Keratinocyte (primary cell): ENCODE measurements at regions not wholly inside any gene's neighbourhood (a gene's known extent, or its start where the extent isn't known, plus 50 kb on each side); places are given as distances from the start of the nearest gene placed in this dataset.
"Not testable (repeated sequence)": the region's sequence is repeated elsewhere in the genome, so short reads cannot be mapped to it uniquely, and the experiment has no call there.

Experiments
- DNase-seq: peaks from one replicate; pipeline ENCODE4 v3.0.0-alpha.2; 2011; ENCODE audit warnings: low read depth, missing footprints, low spot score
- FAIRE-seq: peaks from 2 replicates; lab custom pipeline; 2011; peaks lifted over from hg19 to GRCh38; lab: Jason Lieb, UNC
- H2AFZ ChIP-seq: 2 replicates; pipeline ENCODE4 v1.6.0; 2012; ENCODE audit warnings: low read length, control low read depth, inconsistent platforms; ENCODE audit not compliant: control insufficient read depth
- H3K27ac ChIP-seq: 2 replicates; pipeline ENCODE4 v1.5.1; 2011; ENCODE audit warnings: low read length; ENCODE audit not compliant: control insufficient read depth, insufficient read depth
- H3K27me3 ChIP-seq: 3 replicates; pipeline ENCODE4 v1.6.0; 2011; ENCODE audit warnings: low read length; ENCODE audit not compliant: control insufficient read depth, insufficient read depth; ENCODE audit errors: extremely low read depth
- H3K36me3 ChIP-seq, 2 experiments: 2 replicates in 1 of 2; 3 replicates in 1 of 2; pipeline ENCODE4 v1.5.1; 2011; ENCODE audit warnings: low read length in 2 of 2, mild to moderate bottlenecking in 1 of 2; ENCODE audit not compliant: control insufficient read depth in 2 of 2, insufficient read depth in 2 of 2; ENCODE audit errors: extremely low read depth in 1 of 2
- H3K4me1 ChIP-seq: 3 replicates; pipeline ENCODE4 v1.5.1; 2011; ENCODE audit warnings: low read length; ENCODE audit not compliant: control insufficient read depth, insufficient read depth; ENCODE audit errors: extremely low read depth
- H3K4me2 ChIP-seq: 3 replicates; pipeline ENCODE4 v1.6.0; 2011; ENCODE audit warnings: low read depth, low read length; ENCODE audit not compliant: control insufficient read depth, insufficient read depth; ENCODE audit errors: extremely low read depth
- H3K4me3 ChIP-seq, 3 experiments: fragments of 200-600 bp in 1 of 3; sonication (generic) in 1 of 3; 2 replicates in 2 of 3; 3 replicates in 1 of 3; pipeline ENCODE4 v1.5.1; 2011 to 2016; ENCODE audit warnings: low read length in 3 of 3, mild to moderate bottlenecking in 3 of 3, control low read depth in 2 of 3, inconsistent platforms in 1 of 3, low read depth in 1 of 3, mixed read lengths in 1 of 3, mixed run types in 1 of 3, moderate library complexity in 1 of 3; ENCODE audit not compliant: control insufficient read depth in 2 of 3, insufficient read depth in 2 of 3; ENCODE audit errors: extremely low read depth in 1 of 3
- H3K79me2 ChIP-seq: 2 replicates; pipeline ENCODE4 v1.6.0; 2012; ENCODE audit warnings: low read length; ENCODE audit not compliant: control insufficient read depth, insufficient read depth
- H3K9ac ChIP-seq: 3 replicates; pipeline ENCODE4 v1.6.0; 2011; ENCODE audit warnings: low read length; ENCODE audit not compliant: control insufficient read depth, insufficient read depth; ENCODE audit errors: extremely low read depth
- H3K9me1 ChIP-seq: 3 replicates; pipeline ENCODE4 v1.6.0; 2011; ENCODE audit warnings: low read length; ENCODE audit not compliant: control insufficient read depth, insufficient read depth; ENCODE audit errors: extremely low read depth
- H3K9me3 ChIP-seq: 2 replicates; pipeline ENCODE4 v1.5.1; 2012; ENCODE audit warnings: low read depth, low read length; ENCODE audit not compliant: control insufficient read depth
- H4K20me1 ChIP-seq: 3 replicates; pipeline ENCODE4 v1.6.0; 2011; ENCODE audit warnings: low read length; ENCODE audit not compliant: control insufficient read depth, insufficient read depth; ENCODE audit errors: extremely low read depth
- CTCF ChIP-seq, 3 experiments: IDR thresholded peaks in 1 of 3; conservative IDR thresholded peaks in 1 of 3; optimal IDR thresholded peaks in 1 of 3; 2 replicates in 2 of 3; 3 replicates in 1 of 3; pipeline versions ENCODE3 to v1.5.1; 2011; ENCODE audit warnings: low read length in 3 of 3, mild to moderate bottlenecking in 3 of 3, moderate library complexity in 2 of 3, control low read depth in 1 of 3, inconsistent platforms in 1 of 3; ENCODE audit not compliant: insufficient read depth in 2 of 3; ENCODE audit errors: extremely low read depth in 1 of 3
- EZH2 ChIP-seq: IDR thresholded peaks from one replicate; pipeline ENCODE4 v1.6.1; 2012; ENCODE audit warnings: inconsistent platforms, mild to moderate bottlenecking, low read length, moderate library complexity
- dilution Hi-C: fragments of 300-500 bp; cut with MboI; formaldehyde crosslinking; loops from one replicate; pipeline ENCODE4 v1.7.0; 2020; ENCODE audit warnings: low sequenced_read_pairs; ENCODE audit not compliant: extremely low pct_ligation_motif_present

GRCh38 chr14:106592115-106592852, 1065.9 kb downstream of the TMEM121 start:
- FAIRE-seq, H4K20me1 ChIP-seq, H3K4me1 ChIP-seq, H3K27ac ChIP-seq, dilution Hi-C loops, H3K27me3 ChIP-seq, H3K36me3 ChIP-seq, H3K9me1 ChIP-seq, H3K79me2 ChIP-seq, H3K4me2 ChIP-seq, H3K4me3 ChIP-seq, H2AFZ ChIP-seq, H3K9me3 ChIP-seq, DNase-seq, H3K9ac ChIP-seq: not testable (repeated sequence)

DNA sequence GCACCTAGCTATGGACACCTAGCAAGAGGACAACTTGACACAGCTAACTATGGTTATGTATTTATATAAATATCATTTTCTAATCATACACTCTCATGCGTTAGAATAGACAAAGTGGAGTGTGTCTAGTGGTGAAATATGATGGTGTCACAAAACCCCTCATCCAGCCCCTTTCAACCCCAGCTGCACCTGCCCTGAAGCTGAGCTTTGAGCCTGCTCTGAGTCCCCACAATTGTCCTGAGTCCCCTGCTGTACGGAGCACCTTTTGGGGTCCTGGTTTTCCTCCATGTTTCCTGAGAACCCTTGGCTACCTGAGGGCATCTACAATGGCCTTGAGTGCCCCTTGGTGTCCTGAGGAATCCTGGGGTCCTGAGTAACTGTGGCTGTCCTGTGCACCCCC, 1072.8 kb downstream of the TMEM121 start:
- DNase-seq (no peak), FAIRE-seq (no peak)
- TF ChIP-seq EZH2, result no peak
- TF ChIP-seq CTCF (optimal IDR thresholded peaks at IDR 0.05 in 1 of 3, IDR thresholded peaks at IDR 0.05 in 1 of 3, conservative IDR thresholded peaks at IDR 0.05 in 1 of 3; ENCODE audit: extremely low read depth in 1 of 3, insufficient read depth in 2 of 3, low read length in 3 of 3), result no peak
- Histone ChIP-seq H3K9me3 (no peaks in the 10 kb centered on the region), H3K79me2 (no peaks in the 10 kb centered on the region), H3K9ac (no peak overlapping the region), H3K4me1 (no peaks in the 10 kb centered on the region), H4K20me1 (no peaks in the 10 kb centered on the region), H3K4me2 (no peak overlapping the region), H3K36me3 (no peaks in the 10 kb centered on the region), H3K9me1 (no peaks in the 10 kb centered on the region), H3K27me3 (no peaks in the 10 kb centered on the region), H3K4me3 (no peak overlapping the region), H3K27ac (no peak overlapping the region), H2AFZ (no peak overlapping the region)
- dilution Hi-C loops, result no loop called here
